Suprapubic skin (tissue), 4 donors: ENCODE measurements at regions not wholly inside any gene's neighbourhood (a gene's known extent, or its start where the extent isn't known, plus 50 kb on each side); places are given as distances from the start of the nearest gene placed in this dataset.

ENCODE experiments used
- DNase-seq, 2 donors: peaks; one replicate each; pipeline ENCODE4 v3.0.0-alpha.2; 2019; ENCODE audit warnings: low spot score in 2 of 2
- H3K27ac ChIP-seq: fragments of 200-600 bp; sonication (generic); one replicate; pipeline ENCODE4 v1.5.1; 2019
- H3K27me3 ChIP-seq: fragments of 200-600 bp; sonication (generic); one replicate; pipeline ENCODE4 v1.5.1; 2019
- H3K36me3 ChIP-seq: fragments of 200-600 bp; sonication (generic); one replicate; pipeline ENCODE4 v1.5.1; 2019
- H3K4me1 ChIP-seq: fragments of 200-600 bp; sonication (generic); one replicate; pipeline ENCODE4 v1.5.1; 2019
- H3K4me3 ChIP-seq: fragments of 200-600 bp; sonication (generic); one replicate; pipeline ENCODE4 v1.5.1; 2019; ENCODE audit warnings: mild to moderate bottlenecking
- H3K9me3 ChIP-seq: fragments of 200-600 bp; sonication (generic); one replicate; pipeline ENCODE4 v1.5.1; 2019
- EP300 ChIP-seq: sonication (generic); formaldehyde crosslinking; IDR thresholded peaks from one replicate; pipeline ENCODE4 v1.6.1; 2017; ENCODE audit warnings: antibody characterized with exemption
- POLR2A ChIP-seq, 2 donors: fragments of 450-650 bp; IDR thresholded peaks; one replicate each; pipeline ENCODE4 v1.6.1; 2017; ENCODE audit warnings: antibody characterized with exemption in 2 of 2, mild to moderate bottlenecking in 2 of 2, moderate library complexity in 2 of 2
- POLR2AphosphoS5 ChIP-seq, 3 donors: sonication (generic); formaldehyde crosslinking; IDR thresholded peaks; one replicate each; pipeline ENCODE4 v1.6.1; 2017; ENCODE audit warnings: antibody characterized with exemption in 3 of 3
- WGBS: methylation state at CpG from one replicate; pipeline ENCODE4 v1.1.5; 2018; 5-methylcytosine and 5-hydroxymethylcytosine counted together
- TF ChIP-seq, protein P1 (sequence below), 2 donors: fragments of 200-600 bp in 1 of 2; fragments of 450-650 bp in 1 of 2; sonication (generic) in 1 of 2; IDR thresholded peaks; one replicate each; pipeline ENCODE4 v1.5.1; 2016 to 2019; ENCODE audit warnings: antibody characterized with exemption in 2 of 2, mild to moderate bottlenecking in 1 of 2, moderate library complexity in 1 of 2

DNA sequence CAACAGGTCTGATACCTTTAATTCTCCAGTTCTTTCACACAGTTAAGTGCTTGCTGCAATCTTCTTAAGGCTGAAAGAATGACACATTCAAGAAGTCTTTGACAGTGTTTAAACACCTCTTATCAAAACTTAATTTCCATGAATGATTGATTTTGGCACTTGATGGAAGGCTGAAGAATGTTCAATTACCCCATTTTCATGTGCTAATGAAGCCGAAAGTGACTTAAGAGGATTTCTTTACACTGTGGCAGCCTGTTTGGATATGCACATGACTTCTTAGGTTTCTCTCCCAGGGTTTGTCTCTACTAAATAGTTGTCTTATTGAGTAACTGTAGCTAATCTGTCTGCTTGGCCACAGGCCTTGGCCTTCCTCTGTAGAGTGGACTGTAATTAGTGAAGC is 81.1 kb upstream of the PRDM1 start:
- WGBS, result 90% methylated on average over 1 of the region's 1 CpG
- no peak overlapping the region for H3K4me3 ChIP-seq
- no peak for DNase-seq
- no peak overlapping the region for H3K27ac ChIP-seq
- TF ChIP-seq, protein P1, sequence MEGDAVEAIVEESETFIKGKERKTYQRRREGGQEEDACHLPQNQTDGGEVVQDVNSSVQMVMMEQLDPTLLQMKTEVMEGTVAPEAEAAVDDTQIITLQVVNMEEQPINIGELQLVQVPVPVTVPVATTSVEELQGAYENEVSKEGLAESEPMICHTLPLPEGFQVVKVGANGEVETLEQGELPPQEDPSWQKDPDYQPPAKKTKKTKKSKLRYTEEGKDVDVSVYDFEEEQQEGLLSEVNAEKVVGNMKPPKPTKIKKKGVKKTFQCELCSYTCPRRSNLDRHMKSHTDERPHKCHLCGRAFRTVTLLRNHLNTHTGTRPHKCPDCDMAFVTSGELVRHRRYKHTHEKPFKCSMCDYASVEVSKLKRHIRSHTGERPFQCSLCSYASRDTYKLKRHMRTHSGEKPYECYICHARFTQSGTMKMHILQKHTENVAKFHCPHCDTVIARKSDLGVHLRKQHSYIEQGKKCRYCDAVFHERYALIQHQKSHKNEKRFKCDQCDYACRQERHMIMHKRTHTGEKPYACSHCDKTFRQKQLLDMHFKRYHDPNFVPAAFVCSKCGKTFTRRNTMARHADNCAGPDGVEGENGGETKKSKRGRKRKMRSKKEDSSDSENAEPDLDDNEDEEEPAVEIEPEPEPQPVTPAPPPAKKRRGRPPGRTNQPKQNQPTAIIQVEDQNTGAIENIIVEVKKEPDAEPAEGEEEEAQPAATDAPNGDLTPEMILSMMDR (IDR thresholded peaks at IDR 0.05), result no peak
- TF ChIP-seq POLR2AphosphoS5 (IDR thresholded peaks at IDR 0.05) (no peak), EP300 (no peak), POLR2A (IDR thresholded peaks at IDR 0.05) (no peak)
- no peaks in the 10 kb centered on the region for H3K9me3 ChIP-seq
- no peaks in the 10 kb centered on the region for H3K4me1 ChIP-seq
- H3K36me3 ChIP-seq, result no peaks in the 10 kb centered on the region
- no peaks in the 10 kb centered on the region for H3K27me3 ChIP-seq

DNA sequence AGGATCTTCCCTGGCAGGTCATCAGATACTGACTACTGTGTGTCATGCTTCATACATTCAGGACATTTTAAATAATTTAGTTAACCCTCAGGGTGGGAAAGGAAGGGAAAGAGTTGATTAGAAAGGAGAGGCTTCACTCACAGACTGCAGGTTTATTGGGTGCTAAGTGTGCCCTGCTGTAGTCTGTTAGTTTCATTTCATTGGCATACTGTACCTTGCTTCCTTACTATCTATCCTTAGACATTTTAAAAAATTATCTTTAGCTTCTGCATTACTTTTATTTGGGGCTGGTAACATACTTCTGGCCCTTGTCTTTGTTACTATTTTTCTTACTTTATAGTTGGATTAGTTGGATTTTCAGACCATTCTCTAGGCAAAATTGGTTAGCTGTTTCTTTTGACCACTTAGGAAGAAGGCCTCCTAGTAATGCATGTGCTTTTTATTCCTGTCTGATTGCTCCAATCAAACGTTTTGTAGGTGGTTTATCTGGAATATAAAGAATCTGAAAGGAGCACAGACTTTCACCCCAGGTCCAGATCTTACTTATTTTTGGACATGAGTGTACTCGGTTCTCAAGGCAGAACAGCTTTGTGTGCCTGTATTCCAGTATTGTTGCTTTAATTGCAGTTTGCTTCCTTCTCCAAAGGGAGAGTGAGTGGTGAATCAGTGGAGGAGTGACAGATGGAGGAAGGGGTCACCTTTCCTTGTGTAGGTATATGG is 82.7 kb upstream of the PRDM1 start:
- H3K4me1 ChIP-seq, result no peaks in the 10 kb centered on the region
- WGBS, result 48% methylated on average over 2 of the region's 2 CpGs
- no peaks in the 10 kb centered on the region for H3K9me3 ChIP-seq
- no peak for DNase-seq
- TF ChIP-seq EP300 (no peak), POLR2A (IDR thresholded peaks at IDR 0.05) (no peak), POLR2AphosphoS5 (IDR thresholded peaks at IDR 0.05) (no peak)
- TF ChIP-seq, protein P1 (IDR thresholded peaks at IDR 0.05), result no peak
- no peak overlapping the region for H3K27ac ChIP-seq
- no peak overlapping the region for H3K4me3 ChIP-seq
- H3K27me3 ChIP-seq, result no peaks in the 10 kb centered on the region
- no peaks in the 10 kb centered on the region for H3K36me3 ChIP-seq

DNA sequence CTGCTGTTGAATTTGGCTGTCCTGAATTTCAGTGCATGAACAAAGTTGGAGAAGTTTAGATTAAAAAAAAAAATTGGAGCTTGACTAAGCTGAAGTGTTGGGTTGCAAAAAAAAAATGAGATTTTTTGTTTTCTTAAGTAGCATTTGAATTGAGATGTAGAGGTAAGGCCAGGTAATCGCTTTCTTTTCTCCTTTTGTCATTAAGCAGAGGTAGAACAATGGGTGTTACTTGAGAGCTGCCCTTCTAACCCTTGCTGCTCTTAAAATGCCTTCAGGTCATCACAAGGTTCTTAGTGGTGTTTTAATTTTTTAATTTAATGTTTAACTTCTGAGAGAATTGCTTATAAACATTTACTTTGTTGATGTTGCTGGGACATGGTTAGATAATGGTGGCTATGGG is 84.1 kb upstream of the PRDM1 start:
- 94% methylated on average over 1 of the region's 1 CpG for WGBS
- no peak overlapping the region for H3K27ac ChIP-seq
- TF ChIP-seq, protein P1 (IDR thresholded peaks at IDR 0.05), result no peak
- no peak for TF ChIP-seq EP300
- no peak for DNase-seq
- no peaks in the 10 kb centered on the region for H3K36me3 ChIP-seq
- no peaks in the 10 kb centered on the region for H3K27me3 ChIP-seq
- no peak overlapping the region for H3K4me3 ChIP-seq
- no peaks in the 10 kb centered on the region for H3K9me3 ChIP-seq
- no peaks in the 10 kb centered on the region for H3K4me1 ChIP-seq

DNA sequence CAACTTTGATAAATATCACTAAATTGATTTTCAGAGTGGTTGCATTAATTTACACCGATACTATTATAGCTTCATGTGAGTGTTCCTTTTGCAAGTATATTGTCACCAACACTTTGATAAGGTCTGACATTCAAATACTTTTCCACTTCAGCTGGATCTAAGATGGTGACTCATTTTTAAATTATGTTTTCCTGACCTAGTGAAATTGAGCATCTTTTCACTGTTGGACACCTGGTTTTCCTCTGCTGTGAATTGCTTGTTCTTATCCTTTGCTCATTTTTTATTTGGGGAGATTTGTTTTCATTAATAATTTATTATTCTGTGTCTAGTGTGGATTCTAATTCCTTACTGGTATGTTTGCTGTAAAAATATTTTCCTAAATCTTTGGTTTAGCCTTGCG is 85.2 kb upstream of the PRDM1 start:
- Histone ChIP-seq H3K4me1 (no peaks in the 10 kb centered on the region), H3K4me3 (no peak overlapping the region), H3K36me3 (no peaks in the 10 kb centered on the region), H3K27me3 (no peaks in the 10 kb centered on the region), H3K9me3 (no peaks in the 10 kb centered on the region), H3K27ac (no peak overlapping the region)
- WGBS, result 96% methylated on average over 2 of the region's 2 CpGs
- DNase-seq, result no peak
- TF ChIP-seq POLR2AphosphoS5 (IDR thresholded peaks at IDR 0.05) (no peak), POLR2A (IDR thresholded peaks at IDR 0.05) (no peak), EP300 (no peak)
- TF ChIP-seq, protein P1 (IDR thresholded peaks at IDR 0.05), result no peak

DNA sequence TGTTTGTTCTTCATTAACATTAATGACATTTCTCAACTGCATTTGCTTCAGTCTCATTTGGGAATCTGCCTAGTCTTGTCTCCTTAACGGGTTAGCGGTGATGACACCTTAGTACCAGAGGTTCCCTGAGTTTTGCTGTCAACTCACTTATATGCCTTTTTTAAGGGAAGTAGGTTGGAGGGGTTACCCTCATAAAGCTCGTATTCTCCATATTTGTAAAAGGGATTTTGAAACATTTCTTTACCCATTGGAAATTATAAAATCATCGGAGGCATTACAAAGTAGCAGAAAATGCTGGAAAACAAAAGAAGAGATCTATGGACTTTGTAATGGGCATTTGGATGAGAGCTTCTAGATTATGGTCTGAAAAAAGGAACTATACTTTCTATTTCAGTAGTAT is 88.7 kb upstream of the PRDM1 start:
- Histone ChIP-seq H3K4me3 (no peak overlapping the region), H3K27ac (no peak overlapping the region), H3K36me3 (no peaks in the 10 kb centered on the region), H3K27me3 (no peaks in the 10 kb centered on the region), H3K4me1 (peaks cover 19% of the 10 kb centered on the region), H3K9me3 (no peaks in the 10 kb centered on the region)
- TF ChIP-seq EP300, result no peak
- TF ChIP-seq, protein P1 (IDR thresholded peaks at IDR 0.05), result no peak
- TF ChIP-seq POLR2A (IDR thresholded peaks at IDR 0.05), result no peak
- TF ChIP-seq POLR2AphosphoS5 (IDR thresholded peaks at IDR 0.05), result no peak
- WGBS, result 81% methylated on average over 4 of the region's 4 CpGs
- DNase-seq, result no peak
